SK-N-SH (cell line): ENCODE measurements at regions not wholly inside any gene's neighbourhood (a gene's known extent, or its start where the extent isn't known, plus 50 kb on each side); places are given as distances from the start of the nearest gene placed in this dataset.

Experiments used
- CTCF ChIP-seq: fragments of 200-600 bp; sonication (generic); IDR thresholded peaks from 2 replicates; pipeline ENCODE4 v1.6.1; 2017; ENCODE audit warnings: antibody characterized with exemption, mild to moderate bottlenecking, moderate library complexity
- EP300 ChIP-seq, 2 experiments: IDR thresholded peaks; 2 replicates each; pipeline versions ENCODE4 v1.4.0 to v1.6.1; 2012; ENCODE audit warnings: borderline replicate concordance in 1 of 2, low read depth in 1 of 2, low read length in 1 of 2
- EZH2phosphoT487 ChIP-seq: fragments of 200-600 bp; sonication (generic); IDR thresholded peaks from 2 replicates; pipeline ENCODE4 v1.6.1; 2017; ENCODE audit warnings: low read depth, mixed run types, mild to moderate bottlenecking, antibody characterized with exemption, moderate library complexity, borderline replicate concordance
- GABPA ChIP-seq: IDR thresholded peaks from 2 replicates; pipeline ENCODE4 v1.4.0; 2012; ENCODE audit warnings: low read depth, mild to moderate bottlenecking
- GATA2 ChIP-seq: sonication (generic); formaldehyde crosslinking; IDR thresholded peaks from 2 replicates; pipeline ENCODE4 v1.5.0; 2020; ENCODE audit warnings: mild to moderate bottlenecking, missing genetic modification reagents
- JUND ChIP-seq: IDR thresholded peaks from 2 replicates; pipeline ENCODE4 v1.4.0; 2012
- MEF2A ChIP-seq: IDR thresholded peaks from 2 replicates; pipeline ENCODE4 v1.4.0; 2012; ENCODE audit warnings: low read depth, borderline replicate concordance
- POLR2AphosphoS5 ChIP-seq: IDR thresholded peaks from 2 replicates; pipeline ENCODE4 v1.6.1; 2012; ENCODE audit warnings: low read depth, low read length
- REST ChIP-seq: IDR thresholded peaks from 2 replicates; pipeline ENCODE4 v1.6.1; 2012; ENCODE audit warnings: mild to moderate bottlenecking, low read depth, low read length, moderate library complexity
- TAF1 ChIP-seq: IDR thresholded peaks from 2 replicates; pipeline ENCODE4 v1.6.1; 2012; ENCODE audit warnings: low read depth, mild to moderate bottlenecking, low read length, moderate library complexity, borderline replicate concordance
- TCF12 ChIP-seq: IDR thresholded peaks from 2 replicates; pipeline ENCODE4 v1.4.0; 2012
- USF1 ChIP-seq: IDR thresholded peaks from 2 replicates; pipeline ENCODE4 v1.4.0; 2012; ENCODE audit warnings: low read depth, borderline replicate concordance
- USF2 ChIP-seq: fragments of 150-350 bp; IDR thresholded peaks from 2 replicates; pipeline ENCODE4 v1.6.1; 2017; ENCODE audit warnings: antibody characterized with exemption, low read length, low read depth, borderline replicate concordance
- ZBTB33 ChIP-seq: IDR thresholded peaks from 2 replicates; pipeline ENCODE4 v1.4.0; 2012; ENCODE audit warnings: low read depth, borderline replicate concordance

GRCh38 chrX:7485061-7485460, 337.1 kb upstream of the PUDP start:
- TF ChIP-seq EP300 (IDR thresholded peaks at IDR 0.05; ENCODE audit: borderline replicate concordance in 1 of 2, low read depth in 1 of 2, low read length in 1 of 2) (no peak), TAF1 (no peak), EZH2phosphoT487 (no peak), POLR2AphosphoS5 (no peak), GATA2 (no peak), CTCF (no peak), USF2 (no peak), MEF2A (no peak), TCF12 (no peak), ZBTB33 (no peak), USF1 (no peak), GABPA (no peak), REST (no peak), JUND (no peak)
